ENCODE measurements at regions not wholly inside any gene's neighbourhood (a gene's known extent, or its start where the extent isn't known, plus 50 kb on each side); places are given as distances from the start of the nearest gene placed in this dataset.

DNA sequence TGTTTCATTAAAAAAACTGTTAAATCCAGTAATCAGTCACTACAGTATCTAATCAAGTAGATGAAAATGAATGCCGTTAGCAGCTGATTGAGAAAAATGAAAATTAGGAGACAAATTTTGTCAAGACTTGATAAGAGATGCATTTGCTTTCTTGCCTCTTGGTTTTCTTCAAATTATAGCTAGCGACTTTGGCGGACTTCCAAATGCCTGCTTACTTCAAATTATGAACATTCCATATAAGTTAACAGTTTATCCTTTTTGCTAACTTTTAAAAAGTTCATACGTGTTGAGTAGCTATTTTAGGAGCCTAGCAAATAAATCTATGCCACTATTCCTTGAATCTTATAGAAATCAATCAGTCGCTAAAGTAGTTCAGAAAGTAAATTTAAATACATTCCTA lies 58.8 kb downstream of the PPP4R3C start:
- Histone ChIP-seq H4K20me1 (ENCODE audit: control insufficient read depth, insufficient read depth, low read length, poor library complexity, severe bottlenecking) (no peaks in the 10 kb centered on the region), H3K79me2 (ENCODE audit: control insufficient read depth, insufficient read depth, low read length) (no peaks in the 10 kb centered on the region), H3K9ac (ENCODE audit: low read length) (no peak overlapping the region), H3K4me2 (replicated peaks; ENCODE audit: low read depth, low read length, poor library complexity, severe bottlenecking) (no peak overlapping the region), H2AFZ (ENCODE audit: insufficient read depth, low read depth, low read length, poor library complexity, severe bottlenecking) (no peak overlapping the region), H3K36me3 (replicated peaks in 1 of 2; ENCODE audit: control extremely low read depth in 1 of 2, control insufficient read depth in 1 of 2, extremely low read depth in 1 of 2, insufficient read depth in 2 of 2, low read length in 1 of 2) (no peaks in the 10 kb centered on the region), H3K27ac (ENCODE audit: low read length in 2 of 2) (no peak overlapping the region), H3K4me1 (ENCODE audit: control insufficient read depth in 2 of 2, insufficient read depth in 2 of 2, low read length in 2 of 2) (no peaks in the 10 kb centered on the region), H3K27me3 (replicated peaks in 1 of 4; ENCODE audit: control extremely low read depth in 1 of 4, control insufficient read depth in 3 of 4, insufficient read depth in 4 of 4, low read length in 3 of 4) (no peaks in the 10 kb centered on the region), H3K4me3 (ENCODE audit: control extremely low read depth in 1 of 5, extremely low read depth in 1 of 5, insufficient read depth in 1 of 5, low read depth in 2 of 5, low read length in 4 of 5) (no peak overlapping the region), H3K9me3 (ENCODE audit: control extremely low read depth in 1 of 3, control insufficient read depth in 2 of 3, insufficient read depth in 1 of 3, low read length in 2 of 3) (no peaks in the 10 kb centered on the region)
- no peaks in the 10 kb centered on the region for H3K9me3 Mint-ChIP-seq (ENCODE audit: insufficient read depth)
- no CpG with 5 or more reads among the region's 5 CpGs for WGBS (ENCODE audit: insufficient coverage)
- no peaks in the 10 kb centered on the region for H3K4me1 Mint-ChIP-seq
- TF ChIP-seq, protein P1, sequence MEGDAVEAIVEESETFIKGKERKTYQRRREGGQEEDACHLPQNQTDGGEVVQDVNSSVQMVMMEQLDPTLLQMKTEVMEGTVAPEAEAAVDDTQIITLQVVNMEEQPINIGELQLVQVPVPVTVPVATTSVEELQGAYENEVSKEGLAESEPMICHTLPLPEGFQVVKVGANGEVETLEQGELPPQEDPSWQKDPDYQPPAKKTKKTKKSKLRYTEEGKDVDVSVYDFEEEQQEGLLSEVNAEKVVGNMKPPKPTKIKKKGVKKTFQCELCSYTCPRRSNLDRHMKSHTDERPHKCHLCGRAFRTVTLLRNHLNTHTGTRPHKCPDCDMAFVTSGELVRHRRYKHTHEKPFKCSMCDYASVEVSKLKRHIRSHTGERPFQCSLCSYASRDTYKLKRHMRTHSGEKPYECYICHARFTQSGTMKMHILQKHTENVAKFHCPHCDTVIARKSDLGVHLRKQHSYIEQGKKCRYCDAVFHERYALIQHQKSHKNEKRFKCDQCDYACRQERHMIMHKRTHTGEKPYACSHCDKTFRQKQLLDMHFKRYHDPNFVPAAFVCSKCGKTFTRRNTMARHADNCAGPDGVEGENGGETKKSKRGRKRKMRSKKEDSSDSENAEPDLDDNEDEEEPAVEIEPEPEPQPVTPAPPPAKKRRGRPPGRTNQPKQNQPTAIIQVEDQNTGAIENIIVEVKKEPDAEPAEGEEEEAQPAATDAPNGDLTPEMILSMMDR (IDR thresholded peaks at IDR 0.05) = no peak
- TF ChIP-seq EZH2 (IDR thresholded peaks at IDR 0.05; ENCODE audit: borderline replicate concordance, insufficient read depth, low read depth, low read length, poor library complexity, severe bottlenecking) = no peak
- ChIA-PET CTCF (no interaction called here), POLR2A (no interaction called here)
- H3K27me3 Mint-ChIP-seq = no peaks in the 10 kb centered on the region
- intact Hi-C loops (cut with micrococcal nuclease) = no loop called here
- no peak overlapping the region for H3K27ac Mint-ChIP-seq
- H3K4me3 Mint-ChIP-seq = no peak overlapping the region
- DNase-seq (no peak), ATAC-seq (ENCODE audit: low read depth) (no peak)

DNA sequence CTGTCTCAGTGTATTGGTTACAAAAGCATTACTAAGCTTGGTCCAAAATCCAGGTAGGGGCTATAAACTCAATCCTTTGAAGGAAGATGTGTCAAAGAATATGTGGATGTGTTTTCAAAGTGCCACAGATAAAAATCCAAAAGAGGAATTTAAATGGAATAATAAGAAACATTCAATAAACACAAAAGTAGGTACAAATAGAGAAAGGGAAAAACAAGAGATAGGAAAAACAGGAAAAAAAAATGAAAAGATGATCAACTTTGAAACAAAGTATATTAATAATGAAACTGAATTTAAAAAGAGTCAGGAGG lies 64.0 kb downstream of the PPP4R3C start:
- Histone ChIP-seq H3K27ac (ENCODE audit: low read length in 2 of 2) (no peak overlapping the region), H3K27me3 (replicated peaks in 1 of 4; ENCODE audit: control extremely low read depth in 1 of 4, control insufficient read depth in 3 of 4, insufficient read depth in 4 of 4, low read length in 3 of 4) (no peaks in the 10 kb centered on the region), H4K20me1 (ENCODE audit: control insufficient read depth, insufficient read depth, low read length, poor library complexity, severe bottlenecking) (no peaks in the 10 kb centered on the region), H3K4me1 (ENCODE audit: control insufficient read depth in 2 of 2, insufficient read depth in 2 of 2, low read length in 2 of 2) (no peaks in the 10 kb centered on the region), H3K36me3 (replicated peaks in 1 of 2; ENCODE audit: control extremely low read depth in 1 of 2, control insufficient read depth in 1 of 2, extremely low read depth in 1 of 2, insufficient read depth in 2 of 2, low read length in 1 of 2) (no peaks in the 10 kb centered on the region), H3K9ac (ENCODE audit: low read length) (no peak overlapping the region), H3K4me3 (ENCODE audit: control extremely low read depth in 1 of 5, extremely low read depth in 1 of 5, insufficient read depth in 1 of 5, low read depth in 2 of 5, low read length in 4 of 5) (no peak overlapping the region), H3K4me2 (replicated peaks; ENCODE audit: low read depth, low read length, poor library complexity, severe bottlenecking) (no peak overlapping the region), H3K9me3 (ENCODE audit: control extremely low read depth in 1 of 3, control insufficient read depth in 2 of 3, insufficient read depth in 1 of 3, low read length in 2 of 3) (no peaks in the 10 kb centered on the region), H3K79me2 (ENCODE audit: control insufficient read depth, insufficient read depth, low read length) (no peaks in the 10 kb centered on the region), H2AFZ (ENCODE audit: insufficient read depth, low read depth, low read length, poor library complexity, severe bottlenecking) (no peak overlapping the region)
- TF ChIP-seq EZH2 (IDR thresholded peaks at IDR 0.05; ENCODE audit: borderline replicate concordance, insufficient read depth, low read depth, low read length, poor library complexity, severe bottlenecking) = no peak
- TF ChIP-seq, protein P1 (IDR thresholded peaks at IDR 0.05) = peak; percentile 5
- Mint-ChIP-seq H3K4me1 (no peaks in the 10 kb centered on the region), H3K9me3 (ENCODE audit: insufficient read depth) (no peaks in the 10 kb centered on the region), H3K27ac (no peak overlapping the region), H3K4me3 (no peak overlapping the region), H3K27me3 (no peaks in the 10 kb centered on the region)
- intact Hi-C loops (cut with micrococcal nuclease) = no loop called here
- DNase-seq (no peak), ATAC-seq (ENCODE audit: low read depth) (no peak)
- CTCF ChIA-PET = no interaction called here
- POLR2A ChIA-PET = no interaction called here
